ENCODE measurements at regions not wholly inside any gene's neighbourhood (a gene's known extent, or its start where the extent isn't known, plus 50 kb on each side); places are given as distances from the start of the nearest gene placed in this dataset.
A peak's percentile ranks its signal among the peaks of the same experiment; 100 is the strongest.
"Not testable (repeated sequence)": the region's sequence is repeated elsewhere in the genome, so short reads cannot be mapped to it uniquely, and the experiment has no call there.

DNA sequence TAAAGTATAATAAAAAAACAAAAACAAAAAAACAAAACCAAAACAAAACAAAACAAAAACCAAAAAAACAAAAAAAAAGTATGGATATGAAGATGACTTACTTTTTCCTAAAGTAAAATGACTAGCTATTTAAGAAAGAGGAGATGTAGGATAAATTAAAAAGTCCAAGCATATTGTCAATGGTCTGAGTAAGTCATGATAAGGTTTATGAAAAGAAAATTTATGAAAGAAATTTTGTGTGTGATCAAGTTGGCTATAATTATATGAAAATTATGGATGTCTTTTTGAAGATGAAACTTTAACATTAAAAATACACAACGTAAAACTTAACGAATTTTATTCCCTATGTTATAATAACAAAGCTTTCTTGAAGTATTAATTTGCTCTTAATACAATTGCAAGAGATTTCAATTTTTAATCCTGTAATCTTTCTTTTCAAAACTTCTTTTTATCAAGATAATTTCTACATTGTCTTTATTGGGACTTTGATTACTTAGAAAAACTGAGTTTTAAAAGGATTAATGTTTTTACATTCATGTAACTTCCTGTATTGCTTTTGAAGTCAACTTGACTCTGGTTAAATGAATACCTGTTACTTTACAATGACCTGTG, 200.9 kb upstream of the IVNS1ABP start:
- Mint-ChIP-seq H3K27ac (no peak overlapping the region), H3K4me1 (peaks cover 4% of the 10 kb centered on the region), H3K4me3 (no peak overlapping the region), H3K36me3 (ENCODE audit: low read depth) (peaks cover 10% of the 10 kb centered on the region), H3K27me3 (no peaks in the 10 kb centered on the region), H3K9me3 (peaks cover 12% of the 10 kb centered on the region)
- intact Hi-C loops (cut with micrococcal nuclease) = no loop called here
- DNase-seq = no peak

GRCh38 chr1:185517301-185517700, 200.3 kb upstream of the IVNS1ABP start:
- H3K36me3 Mint-ChIP-seq (ENCODE audit: low read depth) = peaks cover 10% of the 10 kb centered on the region

GRCh38 chr1:185515696-185516095, 198.7 kb upstream of the IVNS1ABP start:
- Mint-ChIP-seq H3K27me3 (no peaks in the 10 kb centered on the region), H3K4me3 (no peak overlapping the region), H3K4me1 (peaks cover 4% of the 10 kb centered on the region), H3K36me3 (ENCODE audit: low read depth) (peaks cover 10% of the 10 kb centered on the region), H3K27ac (no peak overlapping the region), H3K9me3 (peaks cover 20% of the 10 kb centered on the region)
- intact Hi-C loops (cut with micrococcal nuclease) = no loop called here
- no peak for DNase-seq

More at GRCh38 chr1:185517301-185517700, 200.3 kb upstream of the IVNS1ABP start:
- H3K9me3 Mint-ChIP-seq = peaks cover 17% of the 10 kb centered on the region
- H3K27me3 Mint-ChIP-seq; H3K27ac Mint-ChIP-seq; H3K4me3 Mint-ChIP-seq; DNase-seq; intact Hi-C loops (cut with micrococcal nuclease); H3K4me1 Mint-ChIP-seq: not testable (repeated sequence)

DNA sequence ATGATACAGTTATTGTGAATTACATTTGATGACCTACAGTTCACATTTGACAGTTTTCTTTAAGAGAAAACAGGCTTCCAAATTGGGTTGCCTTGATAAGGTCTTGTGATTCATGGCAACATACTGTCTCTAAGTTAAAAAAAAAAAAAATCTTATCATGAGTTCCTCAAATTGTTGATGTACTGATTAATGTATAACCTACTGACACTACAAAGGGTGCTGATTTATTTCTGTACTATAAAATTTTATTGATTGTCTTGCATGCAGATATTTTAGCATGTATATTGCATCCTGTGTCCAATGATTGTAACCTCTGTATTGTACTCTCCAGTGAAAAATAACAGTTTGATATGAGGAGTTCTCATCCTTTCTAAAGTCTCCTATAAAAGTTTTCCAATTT, 197.3 kb upstream of the IVNS1ABP start:
- Mint-ChIP-seq H3K4me3 (no peak overlapping the region), H3K27me3 (no peaks in the 10 kb centered on the region), H3K27ac (no peak overlapping the region), H3K9me3 (peaks cover 22% of the 10 kb centered on the region), H3K36me3 (ENCODE audit: low read depth) (peaks cover 9% of the 10 kb centered on the region), H3K4me1 (peaks cover 4% of the 10 kb centered on the region)
- intact Hi-C loops (cut with micrococcal nuclease) = no loop called here
- no peak for DNase-seq

DNA sequence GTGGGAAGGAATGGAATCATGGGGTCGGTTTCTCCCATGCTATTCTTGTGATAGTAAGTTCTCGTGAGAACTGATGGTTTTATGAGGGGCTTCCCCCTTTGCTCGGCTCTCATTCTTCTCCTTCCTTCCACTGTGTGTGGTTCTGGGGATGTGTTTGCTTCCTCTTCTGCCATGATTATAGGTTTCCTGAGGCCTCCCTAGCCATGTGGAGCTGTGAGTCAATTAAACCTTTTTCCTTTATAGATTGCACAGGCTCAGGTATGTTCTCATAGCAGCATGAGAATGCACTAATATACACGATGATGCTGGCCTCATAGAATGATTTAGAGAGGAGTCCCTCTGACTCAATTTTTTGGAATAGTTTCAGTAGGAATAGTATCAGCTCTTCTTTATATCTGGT, 195.4 kb upstream of the IVNS1ABP start:
- intact Hi-C loops (cut with micrococcal nuclease) = no loop called here
- H3K27me3 Mint-ChIP-seq = no peaks in the 10 kb centered on the region
- H3K4me3 Mint-ChIP-seq = no peak overlapping the region

DNA sequence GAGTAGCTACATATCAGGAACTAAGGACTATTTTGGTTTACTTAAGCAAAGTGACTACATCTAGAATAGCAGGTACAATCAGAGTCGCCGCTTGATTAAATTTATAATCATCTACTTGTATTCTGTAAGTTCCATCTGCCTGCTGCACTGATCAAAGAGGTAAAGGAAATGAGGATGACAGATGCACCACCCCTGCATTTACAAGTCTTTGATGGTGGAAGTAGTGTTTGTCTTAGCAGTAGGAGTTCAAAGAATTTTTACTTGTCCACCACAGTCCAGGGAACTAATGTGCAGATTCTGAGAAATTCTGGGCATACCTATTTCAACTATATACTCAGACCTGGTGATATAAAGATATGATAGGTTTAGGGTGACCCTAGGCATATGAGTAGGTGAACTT, 184.1 kb upstream of the IVNS1ABP start:
- no peak overlapping the region for H3K27ac Mint-ChIP-seq
- H3K27me3 Mint-ChIP-seq = no peaks in the 10 kb centered on the region
- H3K4me1 Mint-ChIP-seq = peaks cover 17% of the 10 kb centered on the region
- intact Hi-C loops (cut with micrococcal nuclease) = loop anchor here (2.0 kb wide), 1 partner anchor 60 kb away; no protein-coding TSS in a partner anchor
- peaks cover 8% of the 10 kb centered on the region for H3K9me3 Mint-ChIP-seq
- peaks cover under 1% of the 10 kb centered on the region for H3K36me3 Mint-ChIP-seq (ENCODE audit: low read depth)
- no peak overlapping the region for H3K4me3 Mint-ChIP-seq
- DNase-seq = no peak

More for the DNA sequence above, 195.4 kb upstream of the IVNS1ABP start:
- Mint-ChIP-seq H3K27ac (no peak overlapping the region), H3K9me3 (peaks cover 36% of the 10 kb centered on the region), H3K4me1 (peaks cover 4% of the 10 kb centered on the region), H3K36me3 (ENCODE audit: low read depth) (peaks cover 6% of the 10 kb centered on the region)
- DNase-seq = no peak

- no peaks in the 10 kb centered on the region for H3K36me3 Mint-ChIP-seq (ENCODE audit: low read depth)
- intact Hi-C loops (cut with micrococcal nuclease) = loop anchor here (1.0 to 2.0 kb wide), 2 partner anchors 61 kb away; no protein-coding TSS in a partner anchor
- DNase-seq = no peak
- H3K9me3 Mint-ChIP-seq = peaks cover 3% of the 10 kb centered on the region
- H3K4me1 Mint-ChIP-seq = peaks cover 22% of the 10 kb centered on the region
- H3K4me3 Mint-ChIP-seq = no peak overlapping the region
- H3K27ac Mint-ChIP-seq = peak overlapping the region; percentile 73
- H3K27me3 Mint-ChIP-seq = no peaks in the 10 kb centered on the region
Measured at GRCh38 chr1:185500001-185500626, 183.1 kb upstream of the IVNS1ABP start.

GRCh38 chr1:185498207-185498606, 181.2 kb upstream of the IVNS1ABP start:
- intact Hi-C loops (cut with micrococcal nuclease) = no loop called here
- Mint-ChIP-seq H3K27ac (no peak overlapping the region), H3K4me3 (no peak overlapping the region), H3K36me3 (ENCODE audit: low read depth) (no peaks in the 10 kb centered on the region), H3K4me1 (peaks cover 24% of the 10 kb centered on the region), H3K9me3 (peaks cover 4% of the 10 kb centered on the region), H3K27me3 (no peaks in the 10 kb centered on the region)
- DNase-seq = no peak

DNA sequence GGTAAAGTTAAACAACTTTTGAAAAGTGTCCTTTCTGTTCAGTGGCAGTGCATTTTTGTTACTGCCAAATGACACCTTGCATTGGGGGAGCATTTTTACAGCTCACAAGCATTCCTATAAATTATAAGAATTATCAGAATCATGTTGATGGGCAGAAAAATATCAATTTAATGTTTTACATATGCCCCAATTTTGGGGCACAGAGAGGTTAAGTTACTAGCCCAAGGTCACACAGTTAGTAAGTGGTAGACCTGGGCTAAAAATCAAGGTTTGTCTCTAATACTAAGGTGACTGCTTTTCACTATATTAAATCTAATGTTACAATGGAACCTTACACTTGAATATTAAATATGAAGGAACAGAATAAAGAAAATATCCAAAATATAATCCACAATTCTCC, 180.1 kb upstream of the IVNS1ABP start:
- intact Hi-C loops (cut with micrococcal nuclease) = no loop called here
- no peak overlapping the region for H3K4me3 Mint-ChIP-seq
- H3K36me3 Mint-ChIP-seq (ENCODE audit: low read depth) = no peaks in the 10 kb centered on the region
- no peaks in the 10 kb centered on the region for H3K27me3 Mint-ChIP-seq
- peaks cover 3% of the 10 kb centered on the region for H3K9me3 Mint-ChIP-seq
- no peak overlapping the region for H3K27ac Mint-ChIP-seq
- H3K4me1 Mint-ChIP-seq = peaks cover 24% of the 10 kb centered on the region
- DNase-seq = no peak

- H3K27me3 Mint-ChIP-seq = no peaks in the 10 kb centered on the region
- intact Hi-C loops (cut with micrococcal nuclease) = no loop called here
- DNase-seq = no peak
- peaks cover 18% of the 10 kb centered on the region for H3K4me1 Mint-ChIP-seq
- H3K9me3 Mint-ChIP-seq = peaks cover 3% of the 10 kb centered on the region
- no peak overlapping the region for H3K4me3 Mint-ChIP-seq
- no peak overlapping the region for H3K27ac Mint-ChIP-seq
- no peaks in the 10 kb centered on the region for H3K36me3 Mint-ChIP-seq (ENCODE audit: low read depth)
Measured at GRCh38 chr1:185495898-185496297, 178.9 kb upstream of the IVNS1ABP start.

GRCh38 chr1:185495007-185495406, 178.0 kb upstream of the IVNS1ABP start:
- intact Hi-C loops (cut with micrococcal nuclease) = no loop called here
- Mint-ChIP-seq H3K4me3 (no peak overlapping the region), H3K27ac (no peak overlapping the region), H3K9me3 (peaks cover 3% of the 10 kb centered on the region), H3K4me1 (peaks cover 14% of the 10 kb centered on the region), H3K27me3 (no peaks in the 10 kb centered on the region), H3K36me3 (ENCODE audit: low read depth) (no peaks in the 10 kb centered on the region)
- no peak for DNase-seq

DNA sequence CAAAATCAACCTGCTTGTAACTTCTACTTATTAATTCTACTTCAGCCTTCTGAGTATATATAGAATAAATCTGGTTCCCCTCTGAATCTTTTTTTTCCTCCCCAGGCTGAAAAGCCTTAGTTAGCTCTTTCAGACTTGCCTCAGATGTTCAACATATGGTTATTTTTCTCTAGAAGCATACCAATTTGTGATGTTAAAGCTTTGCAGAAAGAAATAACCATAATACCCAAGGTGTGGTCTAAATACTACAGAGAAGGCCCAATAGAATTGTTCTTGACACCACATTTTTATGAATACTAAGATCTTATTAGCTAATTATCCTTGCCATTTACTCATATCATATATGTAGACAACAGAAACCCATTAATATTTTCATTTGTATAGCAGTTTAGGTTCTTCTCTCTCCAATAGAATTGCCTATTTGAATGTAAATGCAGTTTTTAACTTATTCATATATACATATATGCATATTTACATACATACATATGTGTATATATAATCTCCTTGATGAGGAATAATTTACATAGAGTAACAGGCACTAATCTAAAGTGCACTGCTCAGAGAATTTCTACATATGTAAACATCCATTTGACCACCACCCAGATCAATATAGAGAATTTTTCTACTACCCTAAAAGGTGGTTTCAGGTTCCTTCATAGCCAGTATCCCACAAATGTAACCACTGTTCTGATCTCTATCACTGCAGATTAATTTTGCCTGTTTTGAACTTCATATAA, 175.2 kb upstream of the IVNS1ABP start:
- Mint-ChIP-seq H3K9me3 (peaks cover 3% of the 10 kb centered on the region), H3K36me3 (ENCODE audit: low read depth) (no peaks in the 10 kb centered on the region), H3K27me3 (no peaks in the 10 kb centered on the region), H3K4me3 (no peak overlapping the region), H3K4me1 (peaks cover 12% of the 10 kb centered on the region), H3K27ac (no peak overlapping the region)
- DNase-seq = no peak
- intact Hi-C loops (cut with micrococcal nuclease) = no loop called here

DNA sequence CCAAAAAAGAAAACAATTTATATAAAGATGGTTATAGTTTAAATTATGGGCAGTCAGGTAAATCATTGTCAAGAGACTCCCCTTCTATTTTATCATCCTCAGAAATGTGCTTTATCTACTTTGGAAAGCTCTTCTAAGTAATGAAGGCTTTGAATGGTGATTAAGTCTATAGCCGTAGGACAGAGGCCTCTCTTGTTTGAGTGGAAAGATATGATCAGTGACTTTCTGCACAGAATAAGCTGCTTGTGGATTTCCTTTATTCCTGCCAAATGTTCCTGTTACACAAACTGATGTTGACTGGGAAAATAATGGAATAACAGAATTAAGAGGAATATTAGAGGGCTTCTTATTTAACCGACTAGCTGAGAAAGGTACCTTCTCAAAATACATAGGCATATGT, 174.6 kb upstream of the IVNS1ABP start:
- H3K4me3 Mint-ChIP-seq = no peak overlapping the region
- intact Hi-C loops (cut with micrococcal nuclease) = no loop called here
- no peaks in the 10 kb centered on the region for H3K36me3 Mint-ChIP-seq (ENCODE audit: low read depth)
- DNase-seq = no peak
- H3K27ac Mint-ChIP-seq = no peak overlapping the region
- H3K4me1 Mint-ChIP-seq = peaks cover 12% of the 10 kb centered on the region
- peaks cover 3% of the 10 kb centered on the region for H3K9me3 Mint-ChIP-seq
- H3K27me3 Mint-ChIP-seq = no peaks in the 10 kb centered on the region

DNA sequence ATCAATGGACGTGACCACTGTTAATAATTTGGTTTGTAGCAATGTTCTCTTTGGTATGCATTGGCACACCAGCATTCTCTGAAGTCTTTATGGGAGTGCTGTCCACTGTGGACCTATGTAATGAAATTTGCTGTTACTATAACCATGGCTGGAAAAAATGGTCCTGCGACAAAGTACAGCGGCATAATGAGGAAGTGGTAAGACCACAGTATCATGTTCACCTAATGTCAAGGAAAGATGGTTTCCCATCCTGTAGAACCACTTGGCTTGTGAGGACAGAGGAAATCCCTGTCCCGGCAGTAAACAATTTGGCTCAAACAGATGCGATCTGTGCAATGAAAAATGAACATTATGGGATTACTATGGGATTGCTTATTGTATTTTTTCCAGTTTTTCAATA, 173.9 kb upstream of the IVNS1ABP start:
- intact Hi-C loops (cut with micrococcal nuclease) = no loop called here

More for the DNA sequence above, 173.9 kb upstream of the IVNS1ABP start:
- Mint-ChIP-seq H3K9me3 (peaks cover 3% of the 10 kb centered on the region), H3K27me3 (no peaks in the 10 kb centered on the region), H3K36me3 (ENCODE audit: low read depth) (no peaks in the 10 kb centered on the region), H3K4me3 (no peak overlapping the region), H3K4me1 (peaks cover 9% of the 10 kb centered on the region), H3K27ac (no peak overlapping the region)
- no peak for DNase-seq
